SK-N-SH treated with all-trans-retinoic acid at 6 μM for 48 hours (cell line): ENCODE measurements at regions not wholly inside any gene's neighbourhood (a gene's known extent, or its start where the extent isn't known, plus 50 kb on each side); places are given as distances from the start of the nearest gene placed in this dataset.

Experiments
- ATAC-seq: fragments of 200-7000 bp; cut with Tn5 transposase; 3 replicates; pipeline ENCODE4 v1.9.1; 2020; ENCODE audit warnings: mild to moderate bottlenecking, moderate library complexity
- ARNTL ChIP-seq: fragments of 450-650 bp; formaldehyde crosslinking; IDR thresholded peaks from 2 replicates; pipeline ENCODE4 v1.5.0; 2020; ENCODE audit warnings: low read depth, mild to moderate bottlenecking, moderate library complexity, borderline replicate concordance
- BACH2 ChIP-seq: fragments of 250-450 bp; sonication (Bioruptor Pico); IDR thresholded peaks from 2 replicates; pipeline ENCODE4 v1.9.0; 2021; ENCODE audit warnings: mild to moderate bottlenecking, borderline replicate concordance
- ESRRG ChIP-seq: fragments of 250-450 bp; sonication (Bioruptor Pico); IDR thresholded peaks from 2 replicates; pipeline ENCODE4 v1.6.1; 2021; ENCODE audit warnings: mild to moderate bottlenecking
- GLIS3 ChIP-seq: fragments of 250-450 bp; sonication (Bioruptor Pico); IDR thresholded peaks from 2 replicates; pipeline ENCODE4 v1.5.0; 2020; ENCODE audit warnings: mild to moderate bottlenecking, moderate library complexity
- PPARA ChIP-seq: fragments of 250-450 bp; sonication (Bioruptor Pico); IDR thresholded peaks from 2 replicates; pipeline ENCODE4 v1.5.0; 2020; ENCODE audit warnings: mild to moderate bottlenecking, borderline replicate concordance
- RARB ChIP-seq: fragments of 250-450 bp; sonication (Bioruptor Pico); IDR thresholded peaks from 2 replicates; pipeline ENCODE4 v1.8.0; 2021; ENCODE audit warnings: mild to moderate bottlenecking, moderate library complexity
- SNAI2 ChIP-seq: fragments of 250-450 bp; sonication (Bioruptor Pico); IDR thresholded peaks from 2 replicates; pipeline ENCODE4 v1.5.0; 2020; ENCODE audit warnings: mild to moderate bottlenecking, moderate library complexity
- TOX ChIP-seq: fragments of 250-450 bp; sonication (Bioruptor Pico); IDR thresholded peaks from 2 replicates; pipeline ENCODE4 v1.8.0; 2021; ENCODE audit warnings: mild to moderate bottlenecking, moderate library complexity, borderline replicate concordance
- TSHZ2 ChIP-seq: fragments of 250-450 bp; sonication (Bioruptor Pico); IDR thresholded peaks from 2 replicates; pipeline ENCODE4 v1.5.0; 2020; ENCODE audit warnings: mild to moderate bottlenecking, moderate library complexity
- ZFP3 ChIP-seq: fragments of 250-450 bp; sonication (Bioruptor Pico); IDR thresholded peaks from 2 replicates; pipeline ENCODE4 v1.5.0; 2020; ENCODE audit warnings: mild to moderate bottlenecking, moderate library complexity
- ZFP30 ChIP-seq: fragments of 450-650 bp; formaldehyde crosslinking; IDR thresholded peaks from 2 replicates; pipeline ENCODE4 v1.5.0; 2022; ENCODE audit warnings: mild to moderate bottlenecking, moderate library complexity
- ZNF565 ChIP-seq: fragments of 450-650 bp; formaldehyde crosslinking; conservative IDR thresholded peaks from 2 replicates; pipeline ENCODE4 v1.5.0; 2020; ENCODE audit warnings: low read depth, mild to moderate bottlenecking, moderate library complexity
- ZNF70 ChIP-seq: fragments of 450-650 bp; formaldehyde crosslinking; IDR thresholded peaks from 2 replicates; pipeline ENCODE4 v1.5.0; 2020; ENCODE audit warnings: mild to moderate bottlenecking, moderate library complexity
- ZNF8 ChIP-seq: fragments of 450-650 bp; formaldehyde crosslinking; IDR thresholded peaks from 2 replicates; pipeline ENCODE4 v1.5.0; 2020; ENCODE audit warnings: mild to moderate bottlenecking, moderate library complexity
- TF ChIP-seq, protein P1 (sequence below): fragments of 250-450 bp; sonication (Bioruptor Pico); IDR thresholded peaks from 2 replicates; pipeline ENCODE4 v1.8.0; 2020; ENCODE audit warnings: mild to moderate bottlenecking, moderate library complexity, borderline replicate concordance
- TF ChIP-seq, protein P2 (sequence below): fragments of 250-450 bp; sonication (Bioruptor Pico); IDR thresholded peaks from 2 replicates; pipeline ENCODE4 v1.5.1; 2021; ENCODE audit warnings: mild to moderate bottlenecking, moderate library complexity
- TF ChIP-seq, protein P3 (sequence below): fragments of 250-450 bp; sonication (Bioruptor Pico); IDR thresholded peaks from 2 replicates; pipeline ENCODE4 v1.8.0; 2021; ENCODE audit warnings: low read depth, mild to moderate bottlenecking, moderate library complexity, borderline replicate concordance

DNA sequence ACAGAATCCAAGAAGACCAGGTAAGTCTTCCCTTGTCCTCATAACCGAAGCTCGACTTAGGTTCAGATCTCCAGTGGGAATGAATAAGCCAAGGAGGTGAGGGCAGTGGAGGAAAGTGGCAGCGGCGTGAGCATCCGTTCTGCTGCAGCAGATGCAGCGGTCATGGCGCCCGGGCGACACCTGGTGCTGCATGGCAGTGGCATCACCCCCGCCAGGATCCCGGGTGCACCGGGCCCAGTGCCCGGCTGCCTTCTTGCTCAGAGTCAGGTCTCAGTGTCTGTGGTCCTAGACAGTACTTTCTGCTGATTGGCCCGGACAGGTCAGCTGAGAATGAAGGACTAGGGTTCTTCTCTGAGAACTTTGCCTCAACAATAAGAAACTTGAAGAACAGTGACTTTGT, 83.4 kb upstream of the SORBS2 start:
- TF ChIP-seq SNAI2 (CRISPR knock-in tag), result no peak
- TF ChIP-seq RARB (CRISPR knock-in tag), result no peak
- no peak for TF ChIP-seq ESRRG (CRISPR knock-in tag)
- no peak for TF ChIP-seq PPARA
- no peak for TF ChIP-seq ZNF70 (CRISPR knock-in tag)
- no peak for TF ChIP-seq ZFP3 (CRISPR knock-in tag)
- TF ChIP-seq, protein P1, sequence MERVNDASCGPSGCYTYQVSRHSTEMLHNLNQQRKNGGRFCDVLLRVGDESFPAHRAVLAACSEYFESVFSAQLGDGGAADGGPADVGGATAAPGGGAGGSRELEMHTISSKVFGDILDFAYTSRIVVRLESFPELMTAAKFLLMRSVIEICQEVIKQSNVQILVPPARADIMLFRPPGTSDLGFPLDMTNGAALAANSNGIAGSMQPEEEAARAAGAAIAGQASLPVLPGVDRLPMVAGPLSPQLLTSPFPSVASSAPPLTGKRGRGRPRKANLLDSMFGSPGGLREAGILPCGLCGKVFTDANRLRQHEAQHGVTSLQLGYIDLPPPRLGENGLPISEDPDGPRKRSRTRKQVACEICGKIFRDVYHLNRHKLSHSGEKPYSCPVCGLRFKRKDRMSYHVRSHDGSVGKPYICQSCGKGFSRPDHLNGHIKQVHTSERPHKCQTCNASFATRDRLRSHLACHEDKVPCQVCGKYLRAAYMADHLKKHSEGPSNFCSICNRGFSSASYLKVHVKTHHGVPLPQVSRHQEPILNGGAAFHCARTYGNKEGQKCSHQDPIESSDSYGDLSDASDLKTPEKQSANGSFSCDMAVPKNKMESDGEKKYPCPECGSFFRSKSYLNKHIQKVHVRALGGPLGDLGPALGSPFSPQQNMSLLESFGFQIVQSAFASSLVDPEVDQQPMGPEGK (CRISPR knock-in tag), result no peak
- no peak for TF ChIP-seq ZNF8
- TF ChIP-seq, protein P2, sequence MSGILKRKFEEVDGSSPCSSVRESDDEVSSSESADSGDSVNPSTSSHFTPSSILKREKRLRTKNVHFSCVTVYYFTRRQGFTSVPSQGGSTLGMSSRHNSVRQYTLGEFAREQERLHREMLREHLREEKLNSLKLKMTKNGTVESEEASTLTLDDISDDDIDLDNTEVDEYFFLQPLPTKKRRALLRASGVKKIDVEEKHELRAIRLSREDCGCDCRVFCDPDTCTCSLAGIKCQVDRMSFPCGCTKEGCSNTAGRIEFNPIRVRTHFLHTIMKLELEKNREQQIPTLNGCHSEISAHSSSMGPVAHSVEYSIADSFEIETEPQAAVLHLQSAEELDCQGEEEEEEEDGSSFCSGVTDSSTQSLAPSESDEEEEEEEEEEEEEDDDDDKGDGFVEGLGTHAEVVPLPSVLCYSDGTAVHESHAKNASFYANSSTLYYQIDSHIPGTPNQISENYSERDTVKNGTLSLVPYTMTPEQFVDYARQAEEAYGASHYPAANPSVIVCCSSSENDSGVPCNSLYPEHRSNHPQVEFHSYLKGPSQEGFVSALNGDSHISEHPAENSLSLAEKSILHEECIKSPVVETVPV, result no peak
- no peak for TF ChIP-seq GLIS3 (CRISPR knock-in tag)
- no peak for TF ChIP-seq ZNF565 (CRISPR knock-in tag)
- no peak for TF ChIP-seq ARNTL (CRISPR knock-in tag)
- no peak for TF ChIP-seq ZFP30 (CRISPR knock-in tag)
- TF ChIP-seq TSHZ2 (CRISPR knock-in tag), result no peak
- no peak for TF ChIP-seq TOX (CRISPR knock-in tag)
- no peak for ATAC-seq

DNA sequence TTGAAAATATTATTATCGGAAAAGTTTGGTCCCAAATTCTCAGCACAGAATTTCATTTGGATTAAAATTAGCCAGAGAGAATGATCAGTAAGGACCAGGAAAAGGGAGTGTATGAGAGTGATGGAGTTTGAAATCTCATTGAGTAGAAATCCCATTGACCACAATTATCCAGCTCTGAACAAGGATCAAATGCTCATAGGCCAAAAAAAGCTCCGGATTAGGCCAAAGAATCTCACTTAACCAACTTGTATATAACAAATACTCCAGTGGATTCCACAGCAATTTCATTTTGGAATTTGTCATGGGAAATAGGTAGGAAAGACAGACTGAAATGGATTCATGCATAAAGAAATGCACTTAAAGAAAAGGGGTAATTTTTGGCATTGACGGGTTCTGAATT, 83.9 kb upstream of the SORBS2 start:
- TF ChIP-seq PPARA (no peak), TSHZ2 (CRISPR knock-in tag) (no peak), ZNF565 (CRISPR knock-in tag) (no peak), SNAI2 (CRISPR knock-in tag) (no peak), ESRRG (CRISPR knock-in tag) (no peak), BACH2 (CRISPR knock-in tag) (no peak), ARNTL (CRISPR knock-in tag) (no peak), GLIS3 (CRISPR knock-in tag) (no peak)
- TF ChIP-seq, protein P1 (CRISPR knock-in tag), result no peak
- TF ChIP-seq, protein P3, sequence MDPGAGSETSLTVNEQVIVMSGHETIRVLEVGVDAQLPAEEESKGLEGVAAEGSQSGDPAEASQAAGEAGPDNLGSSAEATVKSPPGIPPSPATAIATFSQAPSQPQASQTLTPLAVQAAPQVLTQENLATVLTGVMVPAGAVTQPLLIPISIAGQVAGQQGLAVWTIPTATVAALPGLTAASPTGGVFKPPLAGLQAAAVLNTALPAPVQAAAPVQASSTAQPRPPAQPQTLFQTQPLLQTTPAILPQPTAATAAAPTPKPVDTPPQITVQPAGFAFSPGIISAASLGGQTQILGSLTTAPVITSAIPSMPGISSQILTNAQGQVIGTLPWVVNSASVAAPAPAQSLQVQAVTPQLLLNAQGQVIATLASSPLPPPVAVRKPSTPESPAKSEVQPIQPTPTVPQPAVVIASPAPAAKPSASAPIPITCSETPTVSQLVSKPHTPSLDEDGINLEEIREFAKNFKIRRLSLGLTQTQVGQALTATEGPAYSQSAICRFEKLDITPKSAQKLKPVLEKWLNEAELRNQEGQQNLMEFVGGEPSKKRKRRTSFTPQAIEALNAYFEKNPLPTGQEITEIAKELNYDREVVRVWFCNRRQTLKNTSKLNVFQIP (CRISPR knock-in tag), result no peak
- no peak for ATAC-seq
